ENCODE measurements at regions not wholly inside any gene's neighbourhood (a gene's known extent, or its start where the extent isn't known, plus 50 kb on each side); places are given as distances from the start of the nearest gene placed in this dataset.

DNA sequence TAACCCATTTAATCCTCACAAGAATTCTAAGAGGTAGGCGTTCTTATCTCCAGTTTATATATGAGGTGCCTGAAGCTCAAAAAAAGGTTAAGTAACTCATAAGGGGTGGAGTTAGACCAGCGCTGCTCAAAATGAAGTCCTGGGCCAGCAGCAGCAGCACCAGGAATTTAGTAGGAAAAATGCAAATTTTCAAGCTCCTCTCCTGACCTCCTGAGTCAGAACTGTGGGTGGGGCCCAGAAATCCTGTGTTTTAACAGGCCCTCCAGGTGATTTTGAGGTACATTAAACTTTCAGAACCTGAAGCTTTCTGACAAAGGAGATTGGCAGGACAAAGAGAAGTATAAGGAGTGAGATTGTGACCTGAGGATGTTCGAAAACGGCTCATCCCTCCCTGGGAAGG is 66.0 kb upstream of the CCDC85A start:
- Histone ChIP-seq H3K27me3 (no peaks in the 10 kb centered on the region), H3K4me3 (no peak overlapping the region), H3K27ac (no peak overlapping the region), H3K4me1 (replicated peaks in 1 of 2) (no peaks in the 10 kb centered on the region), H3K9me3 (replicated peaks in 1 of 3) (no peaks in the 10 kb centered on the region), H3K36me3 (replicated peaks in 1 of 2) (no peaks in the 10 kb centered on the region)
- intact Hi-C loops (cut with DNase I): no loop called here
- WGBS, 4 donors: 57 to 71% (median 66%) methylated on average over 4 of the region's 4 CpGs
- no peak for DNase-seq
- TF ChIP-seq POLR2A (IDR thresholded peaks at IDR 0.05): no peak
- TF ChIP-seq, protein P1, sequence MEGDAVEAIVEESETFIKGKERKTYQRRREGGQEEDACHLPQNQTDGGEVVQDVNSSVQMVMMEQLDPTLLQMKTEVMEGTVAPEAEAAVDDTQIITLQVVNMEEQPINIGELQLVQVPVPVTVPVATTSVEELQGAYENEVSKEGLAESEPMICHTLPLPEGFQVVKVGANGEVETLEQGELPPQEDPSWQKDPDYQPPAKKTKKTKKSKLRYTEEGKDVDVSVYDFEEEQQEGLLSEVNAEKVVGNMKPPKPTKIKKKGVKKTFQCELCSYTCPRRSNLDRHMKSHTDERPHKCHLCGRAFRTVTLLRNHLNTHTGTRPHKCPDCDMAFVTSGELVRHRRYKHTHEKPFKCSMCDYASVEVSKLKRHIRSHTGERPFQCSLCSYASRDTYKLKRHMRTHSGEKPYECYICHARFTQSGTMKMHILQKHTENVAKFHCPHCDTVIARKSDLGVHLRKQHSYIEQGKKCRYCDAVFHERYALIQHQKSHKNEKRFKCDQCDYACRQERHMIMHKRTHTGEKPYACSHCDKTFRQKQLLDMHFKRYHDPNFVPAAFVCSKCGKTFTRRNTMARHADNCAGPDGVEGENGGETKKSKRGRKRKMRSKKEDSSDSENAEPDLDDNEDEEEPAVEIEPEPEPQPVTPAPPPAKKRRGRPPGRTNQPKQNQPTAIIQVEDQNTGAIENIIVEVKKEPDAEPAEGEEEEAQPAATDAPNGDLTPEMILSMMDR (IDR thresholded peaks at IDR 0.05): no peak

DNA sequence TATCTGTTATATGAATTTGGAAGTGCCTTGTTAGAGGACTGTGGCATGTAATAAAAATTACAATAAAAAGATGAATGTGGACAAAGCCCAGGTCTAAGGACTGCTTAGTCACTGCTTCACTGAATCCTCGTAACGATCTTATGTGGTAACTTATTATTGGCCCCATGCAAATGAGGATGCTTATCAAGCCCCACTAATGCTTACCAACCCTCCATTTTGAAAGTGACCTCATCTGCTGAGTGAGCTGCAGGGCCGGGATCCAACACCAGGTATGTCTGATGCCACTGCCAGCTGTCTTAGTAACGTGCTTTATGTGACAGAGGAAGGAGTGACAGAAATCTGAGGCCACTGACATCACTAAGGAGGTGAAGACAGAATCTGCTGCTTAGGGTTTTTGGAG is 65.3 kb upstream of the CCDC85A start:
- Histone ChIP-seq H3K4me1 (replicated peaks in 1 of 2) (no peaks in the 10 kb centered on the region), H3K4me3 (no peak overlapping the region), H3K9me3 (replicated peaks in 1 of 3) (no peaks in the 10 kb centered on the region), H3K36me3 (replicated peaks in 1 of 2) (no peaks in the 10 kb centered on the region), H3K27me3 (no peaks in the 10 kb centered on the region), H3K27ac (no peak overlapping the region)
- DNase-seq: no peak
- intact Hi-C loops (cut with DNase I): no loop called here
- no peak for TF ChIP-seq POLR2A (IDR thresholded peaks at IDR 0.05)
- TF ChIP-seq, protein P1 (IDR thresholded peaks at IDR 0.05): no peak
- WGBS, 4 donors: 64 to 71% (median 69%) methylated on average over 3 to 4 of the region's 4 CpGs

DNA sequence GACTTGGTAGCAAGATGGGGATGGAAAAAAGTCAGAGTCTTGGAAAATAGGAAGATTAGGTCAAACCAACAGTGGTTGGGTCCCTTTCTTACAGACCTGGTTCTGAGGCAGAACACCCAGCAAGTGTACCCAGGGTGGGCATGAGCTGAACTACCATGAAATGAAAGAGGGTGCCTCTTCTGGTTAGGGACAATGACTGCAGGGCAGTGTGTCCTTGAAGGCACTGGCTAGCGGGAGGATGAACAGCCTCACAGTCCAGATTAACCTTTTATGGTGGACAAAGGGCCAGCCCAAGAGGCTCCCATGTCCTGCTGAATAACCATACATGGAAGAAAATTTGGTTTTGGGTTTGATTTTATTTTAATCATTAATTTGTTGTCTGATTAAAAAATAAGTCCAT is 61.8 kb upstream of the CCDC85A start:
- intact Hi-C loops (cut with DNase I): loop anchor here in 1 of 2 donors (10.0 kb wide), 1 partner anchor 397 kb away; no protein-coding TSS in a partner anchor
- Histone ChIP-seq H3K36me3 (replicated peaks in 1 of 2) (no peaks in the 10 kb centered on the region), H3K9me3 (replicated peaks in 1 of 3) (no peaks in the 10 kb centered on the region), H3K4me1 (replicated peaks in 1 of 2) (no peaks in the 10 kb centered on the region), H3K4me3 (no peak overlapping the region), H3K27ac (no peak overlapping the region), H3K27me3 (no peaks in the 10 kb centered on the region)
- DNase-seq: no peak
- TF ChIP-seq POLR2A (IDR thresholded peaks at IDR 0.05): no peak
- TF ChIP-seq, protein P1 (IDR thresholded peaks at IDR 0.05): no peak
- 50 to 64% (median 54%) methylated on average over 1 of the region's 1 CpG for WGBS, 4 donors

DNA sequence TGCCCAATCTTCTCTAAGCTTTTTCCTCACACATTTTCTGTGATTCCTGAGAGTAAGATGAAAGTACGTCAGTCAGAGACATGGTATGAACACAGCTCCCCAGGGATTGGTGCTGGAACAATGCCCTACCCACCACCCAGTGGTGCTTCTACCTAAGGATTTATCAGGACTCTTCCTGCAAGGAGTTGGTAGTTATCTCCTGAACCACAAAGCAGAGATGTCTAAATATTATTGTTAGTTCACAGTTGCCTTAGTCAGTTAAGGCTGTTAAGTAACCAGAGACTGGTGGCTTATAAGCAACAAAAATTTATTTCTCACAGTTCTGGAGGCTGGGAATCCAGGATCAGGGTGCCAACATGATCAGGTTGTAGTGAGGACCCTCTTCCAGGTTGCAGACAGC is 60.3 kb upstream of the CCDC85A start:
- Histone ChIP-seq H3K9me3 (replicated peaks in 1 of 3) (no peaks in the 10 kb centered on the region), H3K36me3 (replicated peaks in 1 of 2) (no peaks in the 10 kb centered on the region), H3K4me1 (replicated peaks in 1 of 2) (no peaks in the 10 kb centered on the region), H3K4me3 (no peak overlapping the region), H3K27ac (no peak overlapping the region), H3K27me3 (no peaks in the 10 kb centered on the region)
- TF ChIP-seq POLR2A (IDR thresholded peaks at IDR 0.05): no peak
- TF ChIP-seq, protein P1 (IDR thresholded peaks at IDR 0.05): no peak
- 78 to 100% (median 87%) methylated on average over 1 of the region's 1 CpG for WGBS, 4 donors
- intact Hi-C loops (cut with DNase I): loop anchor here in 1 of 2 donors (10.0 kb wide), 1 partner anchor 399 kb away; no protein-coding TSS in a partner anchor
- DNase-seq: no peak

Measured in adrenal gland (tissue), 9 donors.